ENCODE measurements at regions not wholly inside any gene's neighbourhood (a gene's known extent, or its start where the extent isn't known, plus 50 kb on each side); places are given as distances from the start of the nearest gene placed in this dataset.
A peak's percentile ranks its signal among the peaks of the same experiment; 100 is the strongest.
"Not testable (repeated sequence)": the region's sequence is repeated elsewhere in the genome, so short reads cannot be mapped to it uniquely, and the experiment has no call there.

- POLR2A ChIA-PET; H3K4me3 Mint-ChIP-seq; H3K27me3 Mint-ChIP-seq; H3K27ac Mint-ChIP-seq; H3K4me1 Mint-ChIP-seq; H3K36me3 Mint-ChIP-seq (ENCODE audit: low read depth); DNase-seq; CTCF ChIA-PET; H3K9me3 Mint-ChIP-seq: not testable (repeated sequence)
Measured at GRCh38 chr1:143785883-143786282, 185.9 kb downstream of the FAM72C start.

- H3K27ac Mint-ChIP-seq; H3K36me3 Mint-ChIP-seq (ENCODE audit: low read depth); DNase-seq; CTCF ChIA-PET; H3K4me1 Mint-ChIP-seq; H3K27me3 Mint-ChIP-seq; H3K9me3 Mint-ChIP-seq; POLR2A ChIA-PET; H3K4me3 Mint-ChIP-seq: not testable (repeated sequence)
Measured at GRCh38 chr1:143784239-143784882, 187.4 kb downstream of the FAM72C start.

GRCh38 chr1:143778178-143778577, 193.6 kb downstream of the FAM72C start:
- H3K27ac Mint-ChIP-seq; H3K27me3 Mint-ChIP-seq; DNase-seq; H3K36me3 Mint-ChIP-seq (ENCODE audit: low read depth); CTCF ChIA-PET; H3K9me3 Mint-ChIP-seq; H3K4me1 Mint-ChIP-seq; POLR2A ChIA-PET; H3K4me3 Mint-ChIP-seq: not testable (repeated sequence)

GRCh38 chr1:143764831-143765230, 207.0 kb downstream of the FAM72C start:
- H3K4me1 Mint-ChIP-seq; H3K36me3 Mint-ChIP-seq (ENCODE audit: low read depth); DNase-seq; POLR2A ChIA-PET; CTCF ChIA-PET; H3K27ac Mint-ChIP-seq; H3K9me3 Mint-ChIP-seq; H3K4me3 Mint-ChIP-seq; H3K27me3 Mint-ChIP-seq: not testable (repeated sequence)

- H3K4me3 Mint-ChIP-seq; H3K4me1 Mint-ChIP-seq; H3K27ac Mint-ChIP-seq; CTCF ChIA-PET; POLR2A ChIA-PET; DNase-seq; H3K27me3 Mint-ChIP-seq; H3K9me3 Mint-ChIP-seq; H3K36me3 Mint-ChIP-seq (ENCODE audit: low read depth): not testable (repeated sequence)
Measured at GRCh38 chr1:143760366-143760765, 211.4 kb downstream of the FAM72C start.

GRCh38 chr1:143755961-143756360, 215.8 kb downstream of the FAM72C start:
- H3K9me3 Mint-ChIP-seq; POLR2A ChIA-PET; H3K36me3 Mint-ChIP-seq (ENCODE audit: low read depth); H3K27me3 Mint-ChIP-seq; CTCF ChIA-PET; H3K4me3 Mint-ChIP-seq; H3K27ac Mint-ChIP-seq; DNase-seq; H3K4me1 Mint-ChIP-seq: not testable (repeated sequence)

- Mint-ChIP-seq H3K27me3 (no peaks in the 10 kb centered on the region), H3K36me3 (ENCODE audit: low read depth) (no peaks in the 10 kb centered on the region), H3K4me3 (no peak overlapping the region), H3K9me3 (peaks cover 3% of the 10 kb centered on the region), H3K4me1 (no peaks in the 10 kb centered on the region), H3K27ac (no peak overlapping the region)
- DNase-seq: no peak
- ChIA-PET POLR2A (no interaction called here), CTCF (no interaction called here)
Measured at GRCh38 chr1:143748906-143749305, 222.9 kb downstream of the FAM72C start.

GRCh38 chr1:143736562-143736961, 235.2 kb downstream of the FAM72C start:
- POLR2A ChIA-PET: no interaction called here
- Mint-ChIP-seq H3K4me1 (no peaks in the 10 kb centered on the region), H3K9me3 (peaks cover 2% of the 10 kb centered on the region), H3K36me3 (ENCODE audit: low read depth) (no peaks in the 10 kb centered on the region), H3K27ac (no peak overlapping the region), H3K4me3 (no peak overlapping the region), H3K27me3 (peaks cover 24% of the 10 kb centered on the region)
- CTCF ChIA-PET: no interaction called here
- no peak for DNase-seq

GRCh38 chr1:143735764-143736461, 235.9 kb downstream of the FAM72C start:
- H3K27me3 Mint-ChIP-seq: peaks cover 29% of the 10 kb centered on the region
- H3K4me3 Mint-ChIP-seq: no peak overlapping the region
- ChIA-PET CTCF (no interaction called here), POLR2A (no interaction called here)
- no peaks in the 10 kb centered on the region for H3K36me3 Mint-ChIP-seq (ENCODE audit: low read depth)
- peaks cover 2% of the 10 kb centered on the region for H3K9me3 Mint-ChIP-seq
- H3K27ac Mint-ChIP-seq: no peak overlapping the region
- no peaks in the 10 kb centered on the region for H3K4me1 Mint-ChIP-seq
- no peak for DNase-seq

GRCh38 chr1:143734261-143734660, 237.5 kb downstream of the FAM72C start:
- H3K4me1 Mint-ChIP-seq; POLR2A ChIA-PET; DNase-seq; CTCF ChIA-PET; H3K9me3 Mint-ChIP-seq; H3K36me3 Mint-ChIP-seq (ENCODE audit: low read depth); H3K4me3 Mint-ChIP-seq; H3K27ac Mint-ChIP-seq: not testable (repeated sequence)
- H3K27me3 Mint-ChIP-seq: peaks cover 33% of the 10 kb centered on the region

GRCh38 chr1:143730890-143731289, 240.9 kb downstream of the FAM72C start:
- H3K27me3 Mint-ChIP-seq: peaks cover 28% of the 10 kb centered on the region
- CTCF ChIA-PET, DNase-seq: not testable (repeated sequence)

GRCh38 chr1:143729449-143730111, 242.2 kb downstream of the FAM72C start:
- H3K27ac Mint-ChIP-seq: peak overlapping the region; percentile 88
- DNase-seq: peak; percentile 30

More at GRCh38 chr1:143730890-143731289, 240.9 kb downstream of the FAM72C start:
- H3K27ac Mint-ChIP-seq; H3K36me3 Mint-ChIP-seq (ENCODE audit: low read depth); H3K4me3 Mint-ChIP-seq; H3K9me3 Mint-ChIP-seq; POLR2A ChIA-PET; H3K4me1 Mint-ChIP-seq: not testable (repeated sequence)

GRCh38 chr1:143728802-143729448, 242.9 kb downstream of the FAM72C start:
- POLR2A ChIA-PET; H3K4me1 Mint-ChIP-seq; H3K36me3 Mint-ChIP-seq (ENCODE audit: low read depth); H3K4me3 Mint-ChIP-seq; CTCF ChIA-PET; H3K27ac Mint-ChIP-seq; H3K9me3 Mint-ChIP-seq; DNase-seq: not testable (repeated sequence)
- H3K27me3 Mint-ChIP-seq: peaks cover 23% of the 10 kb centered on the region

More at GRCh38 chr1:143729449-143730111, 242.2 kb downstream of the FAM72C start:
- POLR2A ChIA-PET; H3K9me3 Mint-ChIP-seq; CTCF ChIA-PET; H3K4me3 Mint-ChIP-seq; H3K4me1 Mint-ChIP-seq; H3K36me3 Mint-ChIP-seq (ENCODE audit: low read depth): not testable (repeated sequence)
- H3K27me3 Mint-ChIP-seq: peaks cover 21% of the 10 kb centered on the region

Data from activated CD4-positive, alpha-beta T cell treated with anti-CD3 and anti-CD28 coated beads, Interleukin-2, amount 10 ng/mL, durations not matched to agents 7 days and 5 days (primary cell).